ENCODE measurements at regions not wholly inside any gene's neighbourhood (a gene's known extent, or its start where the extent isn't known, plus 50 kb on each side); places are given as distances from the start of the nearest gene placed in this dataset.

GRCh38 chr1:53391982-53392381, 64.1 kb upstream of the LRP8 start:
- TF ChIP-seq BHLHE40 (IDR thresholded peaks at IDR 0.05; ENCODE audit: borderline replicate concordance), result no peak
- TF ChIP-seq FOXA1 (IDR thresholded peaks at IDR 0.05), result no peak
- TF ChIP-seq PKNOX1 (IDR thresholded peaks at IDR 0.05), result no peak
- TF ChIP-seq NFRKB (IDR thresholded peaks at IDR 0.05), result no peak
- TF ChIP-seq L3MBTL2 (conservative IDR thresholded peaks at IDR 0.05), result no peak
- no peak for TF ChIP-seq SP1 (IDR thresholded peaks at IDR 0.05)
- no peak for TF ChIP-seq TARDBP (IDR thresholded peaks at IDR 0.05)
- TF ChIP-seq ZNF384 (IDR thresholded peaks at IDR 0.05), result no peak
- no peak for TF ChIP-seq ELF4 (IDR thresholded peaks at IDR 0.05)
- no peak for TF ChIP-seq LEF1 (IDR thresholded peaks at IDR 0.05; ENCODE audit: borderline replicate concordance)
- no peak for TF ChIP-seq FOXK2 (IDR thresholded peaks at IDR 0.05)
